Coronary artery (tissue), 2 donors: ENCODE measurements at regions not wholly inside any gene's neighbourhood (a gene's known extent, or its start where the extent isn't known, plus 50 kb on each side); places are given as distances from the start of the nearest gene placed in this dataset.

Source experiments
- DNase-seq: peaks from one replicate; pipeline ENCODE4 v3.0.0-alpha.2; 2017; ENCODE audit warnings: low spot score
- H3K27ac ChIP-seq, 2 donors: fragments of 200-600 bp; sonication (generic); one replicate each; pipeline ENCODE4 v1.5.1; 2016 to 2019
- H3K4me3 ChIP-seq: fragments of 200-600 bp; sonication (generic); 2 replicates; pipeline ENCODE4 v1.5.1; 2016; ENCODE audit warnings: mild to moderate bottlenecking, moderate library complexity
- CTCF ChIP-seq: fragments of 200-600 bp; sonication (generic); IDR thresholded peaks from one replicate; pipeline ENCODE4 v1.5.1; 2019; ENCODE audit warnings: antibody characterized with exemption

- peak overlapping the region; percentile 47 for H3K4me3 ChIP-seq
- DNase-seq: no peak
- H3K27ac ChIP-seq: no peak overlapping the region
- TF ChIP-seq CTCF: no peak
Observed at GRCh38 chr11:131195661-131196517, 174.5 kb upstream of the NTM start.

- DNase-seq: no peak
- Histone ChIP-seq H3K27ac (no peak overlapping the region), H3K4me3 (no peak overlapping the region)
- no peak for TF ChIP-seq CTCF
Observed at GRCh38 chr11:131198161-131199014, 172.0 kb upstream of the NTM start.

GRCh38 chr11:131199015-131199280, 171.5 kb upstream of the NTM start:
- Histone ChIP-seq H3K4me3 (no peak overlapping the region), H3K27ac (no peak overlapping the region)
- TF ChIP-seq CTCF: no peak
- no peak for DNase-seq

- Histone ChIP-seq H3K27ac (no peak overlapping the region), H3K4me3 (no peak overlapping the region)
- no peak for TF ChIP-seq CTCF
- DNase-seq: no peak
Observed at GRCh38 chr11:131201674-131202073, 168.7 kb upstream of the NTM start.

GRCh38 chr11:131203040-131203439, 167.4 kb upstream of the NTM start:
- DNase-seq: no peak

GRCh38 chr11:131204282-131204681, 166.1 kb upstream of the NTM start:
- TF ChIP-seq CTCF: no peak
- DNase-seq: no peak
- Histone ChIP-seq H3K27ac (no peak overlapping the region), H3K4me3 (no peak overlapping the region)

More at GRCh38 chr11:131203040-131203439, 167.4 kb upstream of the NTM start:
- no peak for TF ChIP-seq CTCF
- H3K4me3 ChIP-seq: no peak overlapping the region
- no peak overlapping the region for H3K27ac ChIP-seq
